ENCODE measurements at regions not wholly inside any gene's neighbourhood (a gene's known extent, or its start where the extent isn't known, plus 50 kb on each side); places are given as distances from the start of the nearest gene placed in this dataset.

DNA sequence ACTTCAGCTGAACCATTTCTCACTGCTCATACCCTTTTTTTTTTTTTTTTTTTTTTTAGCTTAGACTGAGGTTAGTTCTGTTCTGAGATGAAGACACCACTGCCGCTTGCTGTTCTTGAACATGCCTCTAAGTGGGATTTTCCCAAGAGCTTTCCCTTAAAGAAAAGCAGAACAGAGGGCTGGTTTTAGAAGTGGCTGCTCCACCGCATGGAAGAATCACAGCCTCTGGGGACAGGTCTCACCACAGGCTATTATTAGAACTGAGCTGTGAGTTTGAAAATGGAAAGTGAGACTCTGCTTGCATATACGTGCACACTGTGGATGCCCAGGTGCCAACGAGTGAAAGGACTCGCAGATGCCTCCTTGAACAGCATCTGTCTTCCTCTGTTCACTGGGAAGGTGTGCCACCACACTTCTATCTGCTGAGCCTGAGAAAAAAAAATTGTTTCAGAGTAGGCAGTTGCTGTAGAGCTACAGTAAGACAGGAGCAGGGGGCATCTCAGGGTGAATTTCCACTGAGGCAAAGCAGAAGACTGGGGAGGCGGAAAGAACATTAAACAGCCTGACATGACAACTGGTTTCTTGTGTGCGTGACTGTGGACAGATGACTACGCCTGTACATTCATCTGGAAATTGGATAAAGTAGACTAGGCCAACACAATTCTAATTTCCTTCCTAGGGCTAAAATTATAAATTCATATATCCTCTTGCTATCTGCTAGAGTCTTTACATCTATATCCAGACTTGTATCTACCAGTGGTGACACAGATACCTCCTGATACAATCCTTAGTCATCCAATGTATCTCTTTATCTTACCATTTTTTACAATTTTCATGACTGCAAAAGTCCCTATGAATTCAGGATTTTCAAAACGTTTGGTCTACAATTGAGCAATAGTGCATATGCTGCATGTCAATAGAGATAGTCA lies 1045.7 kb upstream of the CELF4 start:
- no peak for DNase-seq (ENCODE audit: low read depth)

DNA sequence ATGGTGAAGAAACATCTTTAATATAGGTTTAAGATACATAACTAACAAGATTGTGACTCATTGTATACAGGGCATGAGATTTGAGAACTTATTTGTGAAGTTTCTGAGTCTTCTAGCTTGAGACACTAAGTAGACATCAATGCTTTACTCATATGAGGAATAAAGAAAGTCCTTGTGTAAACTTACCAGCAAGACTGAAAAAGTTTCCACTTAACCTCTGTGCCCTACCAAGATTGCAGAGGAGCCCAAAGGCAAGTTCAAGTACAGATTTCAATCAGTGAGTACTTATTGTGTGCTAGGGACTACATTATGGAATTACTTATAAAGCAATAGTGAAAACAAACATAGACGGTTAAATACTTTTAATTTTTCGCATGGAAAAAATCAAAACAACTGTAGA lies 1041.2 kb upstream of the CELF4 start:
- no peak for DNase-seq (ENCODE audit: low read depth)

GRCh38 chr18:38602341-38602740 lies 1036.7 kb upstream of the CELF4 start:
- no peak for DNase-seq (ENCODE audit: low read depth)

DNA sequence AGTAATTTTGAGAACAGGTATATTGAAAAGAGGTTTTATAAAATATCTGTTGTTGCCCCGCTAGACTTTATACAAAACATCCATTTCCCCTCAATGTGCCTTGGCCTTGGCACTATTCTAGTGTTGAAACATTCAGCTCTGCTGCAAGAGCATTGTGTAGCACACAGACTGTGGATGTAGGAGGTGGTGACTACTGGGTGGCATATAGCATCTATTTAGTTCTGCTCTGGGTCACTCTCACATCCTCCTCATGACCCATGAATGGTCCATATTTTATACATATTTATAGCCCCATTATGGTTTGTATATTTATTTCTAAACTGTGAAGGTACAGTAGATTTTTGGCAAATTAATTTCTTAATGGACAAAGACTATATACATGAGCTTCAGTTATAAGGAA lies 1022.0 kb upstream of the CELF4 start:
- DNase-seq (ENCODE audit: low read depth), result no peak

DNA sequence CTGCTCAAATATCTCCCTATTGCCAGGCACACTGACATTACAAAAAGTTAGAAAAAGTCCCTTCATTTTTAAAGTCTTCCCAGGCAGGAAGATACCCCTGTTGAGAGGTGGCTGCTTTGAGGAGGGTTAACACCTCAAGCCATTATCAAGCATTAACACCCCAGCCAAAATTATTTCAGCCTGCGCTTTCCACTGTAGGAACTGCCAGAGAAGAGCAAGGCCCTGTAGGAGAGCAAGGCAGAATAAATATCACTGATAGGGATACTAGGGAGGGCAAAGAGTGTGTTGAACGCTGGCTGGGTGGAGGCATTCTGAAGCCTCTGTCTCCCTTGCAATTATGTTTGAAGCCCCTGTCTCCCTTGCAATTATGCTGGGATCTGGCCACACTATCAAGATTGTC lies 1020.7 kb upstream of the CELF4 start:
- no peak for DNase-seq (ENCODE audit: low read depth)

DNA sequence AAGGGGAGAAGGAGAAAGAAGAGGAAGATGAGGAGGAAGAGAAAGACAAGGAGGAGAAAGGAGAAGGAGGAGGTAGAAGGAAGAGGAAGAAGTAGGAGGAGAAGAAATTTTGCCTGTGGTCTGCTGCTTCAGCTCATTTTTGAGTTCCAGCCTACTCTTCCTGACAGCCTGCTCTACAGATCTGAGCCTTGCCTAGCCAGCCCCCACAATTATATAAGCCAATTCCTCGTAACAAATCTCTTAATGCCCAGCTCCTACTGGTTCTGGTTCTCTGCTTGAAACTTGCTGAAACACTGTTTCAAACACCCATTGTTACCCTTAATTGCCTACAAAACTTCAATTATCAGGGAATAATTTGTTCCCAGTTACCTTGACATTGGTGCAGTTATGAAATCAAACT lies 1014.2 kb upstream of the CELF4 start:
- no peak for DNase-seq (ENCODE audit: low read depth)

- DNase-seq (ENCODE audit: low read depth), result no peak
Measured at GRCh38 chr18:38576916-38577315, 1011.3 kb upstream of the CELF4 start.

DNA sequence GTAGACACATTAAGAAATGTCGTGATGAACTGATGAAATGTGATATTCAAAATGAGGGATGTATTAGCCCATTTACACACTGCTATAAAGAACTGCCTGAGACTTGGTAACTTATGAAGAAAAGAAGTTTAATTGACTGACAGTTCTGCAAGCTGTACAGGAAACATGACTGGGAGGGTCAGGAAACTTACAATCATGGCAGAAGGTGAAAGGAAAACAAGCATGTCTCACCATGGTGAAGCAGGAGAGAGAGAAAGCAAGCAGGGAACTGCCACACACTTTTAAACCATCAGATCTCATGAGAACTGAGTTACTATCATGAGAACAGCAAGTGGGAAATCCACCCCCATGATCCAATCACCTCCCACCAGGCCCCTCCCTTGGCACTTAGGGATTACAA lies 1010.8 kb upstream of the CELF4 start:
- DNase-seq (ENCODE audit: low read depth), result no peak

DNA sequence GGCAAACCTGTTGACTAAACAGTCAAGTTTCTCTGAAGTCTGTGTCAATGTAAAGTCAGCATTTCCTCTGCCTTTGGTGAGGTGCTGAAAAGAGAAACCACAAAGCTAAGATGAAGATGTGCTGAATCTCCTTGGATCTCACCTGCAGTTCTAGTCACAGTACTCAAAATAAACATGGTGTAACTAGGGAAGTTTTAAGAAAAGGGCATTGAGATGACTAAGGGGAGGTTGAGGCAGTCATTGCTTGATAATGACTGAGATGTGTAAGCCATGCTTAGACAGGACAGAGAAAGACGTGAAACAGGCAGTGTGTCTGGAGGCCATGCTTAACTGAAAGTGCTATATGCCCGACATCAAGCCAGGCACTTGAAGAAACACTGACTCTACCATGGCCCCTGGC lies 1010.0 kb upstream of the CELF4 start:
- no peak for DNase-seq (ENCODE audit: low read depth)

GRCh38 chr18:38575023-38575422 lies 1009.4 kb upstream of the CELF4 start:
- no peak for DNase-seq (ENCODE audit: low read depth)

- no peak for DNase-seq (ENCODE audit: low read depth)
Measured at GRCh38 chr18:38572554-38573111, 1007.0 kb upstream of the CELF4 start.

DNA sequence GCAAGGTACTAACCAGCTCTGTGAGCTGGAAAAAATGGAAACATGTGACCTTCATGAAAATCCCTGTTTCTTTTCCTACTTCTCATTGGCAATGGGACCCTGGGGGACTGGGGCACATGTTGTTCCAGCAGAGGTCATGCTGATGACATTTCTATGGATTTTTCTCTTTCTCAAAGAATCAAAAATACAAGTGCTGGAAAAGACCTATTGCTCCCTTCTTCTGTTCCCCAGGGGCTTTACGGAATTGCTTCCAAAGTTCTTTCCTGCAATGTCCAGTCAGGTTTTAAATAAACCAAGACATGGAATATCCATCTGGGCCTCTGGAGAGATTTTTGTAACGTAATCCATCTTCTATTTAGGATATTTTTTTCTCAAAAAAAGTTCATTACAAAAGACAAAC lies 1006.1 kb upstream of the CELF4 start:
- DNase-seq (ENCODE audit: low read depth), result no peak

DNA sequence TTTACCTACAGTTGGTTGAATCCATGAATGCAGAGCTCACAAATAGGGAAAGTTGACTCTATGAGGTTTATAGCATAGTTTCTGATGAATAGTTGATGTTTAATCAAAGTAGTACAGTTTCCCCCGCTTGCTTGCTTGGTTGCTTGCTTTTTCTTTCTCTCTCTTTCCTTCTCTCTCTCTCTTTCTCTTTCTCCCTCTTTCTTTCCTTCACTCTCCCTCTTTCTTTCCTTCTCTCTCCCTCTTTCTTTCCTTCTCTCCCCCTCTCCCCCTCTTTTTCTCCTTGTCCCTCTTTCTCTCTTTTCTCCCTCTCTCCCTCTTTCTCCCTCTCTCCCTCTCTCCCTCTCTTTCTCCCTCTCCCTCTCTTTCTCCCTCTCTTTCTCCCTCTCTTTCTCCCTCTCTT lies 999.9 kb upstream of the CELF4 start:
- DNase-seq (ENCODE audit: low read depth), result no peak

DNA sequence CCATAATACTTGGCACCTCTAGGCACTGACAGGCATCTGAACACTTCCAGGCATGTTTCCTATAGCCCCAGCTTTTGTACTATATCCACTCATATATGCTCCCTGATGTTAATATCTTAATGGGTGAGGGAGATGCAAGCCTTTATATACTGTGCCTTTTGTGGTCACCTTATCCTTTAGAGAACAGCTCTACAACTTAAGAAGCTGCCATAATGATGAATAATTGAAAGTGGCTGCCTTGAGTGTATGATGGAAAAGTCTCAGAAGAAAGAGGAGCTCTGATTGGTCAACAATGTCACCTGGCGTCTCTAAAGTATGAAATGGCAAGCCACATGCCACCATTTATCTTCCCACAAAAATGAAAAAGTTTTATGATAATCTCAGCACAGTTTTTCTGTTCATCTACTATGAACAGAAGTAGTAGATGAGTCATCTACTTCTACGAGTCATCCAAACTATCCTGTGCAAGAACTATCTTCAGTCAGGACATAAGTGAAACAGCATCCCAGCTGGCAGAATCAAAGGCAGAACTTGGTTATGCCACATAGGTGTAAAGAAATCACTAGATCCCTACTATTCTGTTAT lies 997.9 kb upstream of the CELF4 start:
- DNase-seq (ENCODE audit: low read depth), result peak; percentile 3

DNA sequence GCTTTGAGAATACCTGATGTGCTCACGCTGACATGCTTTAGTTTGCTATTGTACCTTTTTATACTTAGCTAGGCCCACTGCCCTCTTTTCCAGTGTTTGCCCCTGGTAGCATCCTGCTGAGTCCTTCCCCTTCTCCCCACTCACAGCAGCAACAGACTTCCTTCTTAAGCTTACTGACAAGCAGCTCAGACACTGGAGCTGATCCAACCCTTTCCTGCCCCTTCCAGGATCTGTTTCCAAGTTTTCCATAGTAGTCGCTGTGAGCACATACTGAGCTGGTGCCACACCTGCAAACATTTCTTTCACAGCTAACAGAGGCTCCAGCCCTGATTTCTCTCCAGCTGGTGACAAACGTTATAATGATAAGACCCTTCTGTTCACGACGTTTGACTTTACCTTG lies 991.4 kb upstream of the CELF4 start:
- no peak for DNase-seq (ENCODE audit: low read depth)

DNA sequence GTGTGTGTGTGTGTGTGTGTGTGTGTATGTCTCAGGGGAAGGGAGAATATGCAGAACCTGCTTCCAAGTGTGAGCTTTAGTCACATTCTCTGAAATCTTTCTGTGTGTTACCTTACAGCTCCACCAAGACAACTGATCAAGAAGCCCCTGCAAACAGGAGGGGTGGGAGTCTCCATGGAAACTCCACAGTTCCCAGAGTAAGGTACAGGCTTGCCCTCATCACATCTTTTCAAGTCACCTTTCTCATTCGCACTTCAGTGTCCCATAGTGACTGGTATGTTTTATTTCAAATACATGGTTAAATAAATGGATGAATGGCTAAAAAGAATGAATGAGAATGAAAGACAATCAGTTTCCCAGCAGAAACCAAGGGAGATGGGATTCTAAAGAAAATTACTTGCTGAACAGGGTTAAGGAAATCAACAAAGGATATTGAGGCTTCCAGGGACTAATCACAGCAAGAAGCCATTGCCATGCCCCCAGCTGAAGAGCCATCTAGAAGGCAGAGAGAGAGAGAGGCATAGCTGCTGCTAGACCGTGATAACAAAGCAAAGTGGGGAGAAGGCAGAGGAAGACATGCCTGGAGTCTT lies 987.2 kb upstream of the CELF4 start:
- no peak for DNase-seq (ENCODE audit: low read depth)

DNA sequence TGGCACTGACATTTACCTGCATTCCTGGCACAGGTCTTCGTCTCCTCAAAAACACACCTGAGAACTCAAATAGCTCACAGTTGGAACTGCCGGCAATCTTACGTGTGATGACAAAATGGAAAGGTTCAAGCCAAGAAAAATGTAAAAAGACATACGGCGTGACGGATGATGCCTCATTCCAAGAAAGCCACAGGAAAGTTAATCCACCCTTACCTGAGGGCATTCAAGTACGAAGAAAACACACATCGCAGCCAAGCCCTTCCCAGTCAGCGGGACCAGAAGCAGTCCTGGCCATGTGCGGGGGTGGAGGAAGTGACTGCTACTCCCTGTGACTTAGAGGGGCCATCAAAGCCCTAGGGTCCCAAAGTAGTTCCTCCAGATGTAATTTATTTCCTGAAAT lies 986.3 kb upstream of the CELF4 start:
- DNase-seq (ENCODE audit: low read depth), result no peak

DNA sequence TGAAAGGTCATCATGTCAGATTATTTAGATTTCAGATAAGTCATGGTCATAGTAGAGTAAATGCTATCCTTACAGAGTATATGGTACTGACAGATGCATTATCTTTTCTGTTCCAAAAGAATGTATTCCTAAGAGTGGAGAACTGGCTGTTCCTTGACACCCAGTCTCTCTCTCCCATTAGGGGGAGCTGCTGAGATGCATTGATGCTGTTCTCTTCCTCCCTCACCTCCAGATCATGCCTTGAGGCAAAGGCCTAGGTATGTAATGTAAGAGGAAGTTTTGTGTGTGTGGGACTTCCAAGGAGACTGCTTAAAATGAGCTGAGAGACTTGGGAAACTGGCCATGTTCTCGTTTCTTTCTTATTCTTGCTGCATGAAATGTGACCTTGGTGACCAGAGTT lies 979.5 kb upstream of the CELF4 start:
- peak; percentile 5 for DNase-seq (ENCODE audit: low read depth)

DNA sequence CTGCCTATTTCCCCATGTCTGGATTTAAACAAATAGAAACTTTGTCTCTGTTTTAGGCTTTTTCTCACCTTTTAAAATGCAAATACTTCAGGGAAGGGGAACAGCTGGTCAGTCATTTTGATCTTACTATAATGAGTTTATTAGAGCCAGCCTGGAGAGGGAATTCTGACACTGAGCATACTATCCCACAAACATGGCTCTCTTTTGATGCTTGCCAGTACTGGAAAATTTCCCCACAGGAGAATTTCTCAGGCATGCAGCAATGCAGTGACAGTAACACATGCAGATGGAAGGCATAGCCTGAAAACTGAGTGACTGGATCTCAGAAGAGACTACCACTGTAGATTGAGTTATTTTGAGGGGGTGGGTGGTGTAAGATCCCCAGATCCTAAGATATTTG lies 974.3 kb upstream of the CELF4 start:
- no peak for DNase-seq (ENCODE audit: low read depth)

- no peak for DNase-seq (ENCODE audit: low read depth)
Measured at GRCh38 chr18:38539371-38539770, 973.8 kb upstream of the CELF4 start.

- DNase-seq (ENCODE audit: low read depth), result no peak
Measured at GRCh38 chr18:38534073-38534472, 968.5 kb upstream of the CELF4 start.

DNA sequence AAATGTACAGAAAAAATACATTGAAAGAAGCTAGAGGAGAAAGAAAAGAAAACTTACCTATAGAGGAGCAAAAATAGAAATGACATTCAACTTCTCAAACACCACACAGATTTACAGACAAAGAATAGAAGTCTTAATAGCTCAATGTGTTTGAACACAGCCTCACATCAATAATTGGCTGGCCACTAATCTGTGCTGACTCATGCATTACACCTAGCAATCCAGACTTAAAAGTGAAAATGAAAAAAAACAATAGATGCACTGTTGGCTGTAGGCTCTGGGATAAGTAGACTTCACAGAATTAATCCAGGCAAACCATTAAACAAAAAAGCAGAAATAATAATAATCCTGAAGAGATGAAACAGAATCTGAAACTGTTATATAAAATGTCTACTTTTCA lies 961.3 kb upstream of the CELF4 start:
- DNase-seq (ENCODE audit: low read depth), result peak; percentile 3

GRCh38 chr18:38525039-38525438 lies 959.4 kb upstream of the CELF4 start:
- no peak for DNase-seq (ENCODE audit: low read depth)
